K562 (cell line): ENCODE measurements at regions not wholly inside any gene's neighbourhood (a gene's known extent, or its start where the extent isn't known, plus 50 kb on each side); places are given as distances from the start of the nearest gene placed in this dataset.

Source experiments
- ATAC-seq: fragments of 200-7000 bp; cut with Tn5 transposase; 3 replicates; pipeline ENCODE4 v1.9.1; 2020; ENCODE audit warnings: moderate library complexity
- BruUV-seq: library from RNA; stranded (reverse); fragments of 400-500 nt; replicated peaks from 2 replicates; lab custom pipeline; 2021; lab: Mats Ljungman, UMichigan
- CTCF ChIA-PET: fragments of 300-600 bp; formaldehyde crosslinking; extraction: SDS; loops from one replicate; lab custom pipeline; 2021; ENCODE audit warnings: low intra/inter-chr PET ratio; lab: Yijun Ruan, JAX
- POLR2A ChIA-PET: fragments of 300-600, 350-650 bp; sonication (Branson Sonifier 250); formaldehyde crosslinking; extraction: SDS; loops from one replicate; lab custom pipeline; 2021; ENCODE audit warnings: antibody characterized with exemption, inconsistent platforms; lab: Yijun Ruan, JAX
- DNase-seq, 4 experiments: peaks; one replicate each; pipeline versions ENCODE4 v3.0.0 to v3.0.0-alpha.2; 2011 to 2018; ENCODE audit warnings: low spot score in 3 of 4, mixed read lengths in 3 of 4; ENCODE audit errors: extremely low read depth in 1 of 4
- FAIRE-seq: peaks from 2 replicates; lab custom pipeline; 2011; peaks lifted over from hg19 to GRCh38; lab: Jason Lieb, UNC
- H2AFZ ChIP-seq: 2 replicates; pipeline ENCODE4 v1.6.0; 2011; ENCODE audit warnings: low read depth, low read length, control low read depth, inconsistent platforms
- H3K27ac ChIP-seq: fragments of 200-600 bp; 3 replicates; pipeline ENCODE4 v1.8.0; 2011; ENCODE audit warnings: low read depth, mild to moderate bottlenecking, control low read depth, inconsistent platforms, low read length, moderate library complexity, mixed read lengths; ENCODE audit errors: extremely low read depth
- H3K27me3 ChIP-seq, 2 experiments: fragments of 300-600 bp in 1 of 2; 2 replicates in 1 of 2; 3 replicates in 1 of 2; pipeline versions ENCODE4 v1.6.0 to v1.8.0; 2011; ENCODE audit warnings: inconsistent platforms in 2 of 2, low read length in 2 of 2, mild to moderate bottlenecking in 1 of 2, mixed read lengths in 1 of 2, moderate library complexity in 1 of 2; ENCODE audit not compliant: control insufficient read depth in 2 of 2, insufficient read depth in 2 of 2
- H3K36me3 ChIP-seq: fragments of 300-600 bp; 3 replicates; pipeline ENCODE4 v1.8.0; 2011; ENCODE audit warnings: mild to moderate bottlenecking, low read length, inconsistent platforms; ENCODE audit not compliant: control insufficient read depth, insufficient read depth
- H3K4me1 ChIP-seq, 2 experiments: fragments of 200-600 bp in 1 of 2; replicated peaks in 1 of 2; 2 replicates in 1 of 2; 3 replicates in 1 of 2; pipeline versions ENCODE4 v1.5.1 to v1.8.0; 2011; ENCODE audit warnings: inconsistent platforms in 2 of 2, low read length in 2 of 2, mild to moderate bottlenecking in 1 of 2, mixed read lengths in 1 of 2, moderate library complexity in 1 of 2; ENCODE audit not compliant: control insufficient read depth in 2 of 2, insufficient read depth in 2 of 2
- H3K4me2 ChIP-seq: 2 replicates; pipeline ENCODE4 v1.6.1; 2011; ENCODE audit warnings: low read length, control low read depth, inconsistent platforms, mixed read lengths; ENCODE audit not compliant: insufficient read depth
- H3K4me3 ChIP-seq: fragments of 200-600 bp; sonication (generic), shearing (Covaris generic); 2 replicates; pipeline ENCODE4 v1.5.1; 2016; ENCODE audit warnings: control low read depth, inconsistent platforms
- H3K79me2 ChIP-seq: fragments of 200-600 bp; 3 replicates; pipeline ENCODE4 v1.8.0; 2011; ENCODE audit warnings: low read length, inconsistent platforms; ENCODE audit not compliant: control insufficient read depth, insufficient read depth
- H3K9ac ChIP-seq, 2 experiments: 2 replicates each; pipeline versions ENCODE4 v1.6.0 to v1.6.1; 2011; ENCODE audit warnings: low read depth in 2 of 2, low read length in 2 of 2, control low read depth in 1 of 2, inconsistent platforms in 1 of 2, mild to moderate bottlenecking in 1 of 2, mixed read lengths in 1 of 2; ENCODE audit not compliant: insufficient read depth in 1 of 2
- H3K9me1 ChIP-seq: one replicate; pipeline ENCODE4 v1.6.0; 2011; ENCODE audit warnings: inconsistent platforms, mild to moderate bottlenecking, low read length, moderate library complexity; ENCODE audit not compliant: control insufficient read depth, insufficient read depth
- H3K9me3 ChIP-seq: replicated peaks from 2 replicates; pipeline ENCODE4 v1.5.1; 2011; ENCODE audit warnings: low read depth, low read length, inconsistent platforms; ENCODE audit not compliant: control insufficient read depth, insufficient read depth
- H4K20me1 ChIP-seq: replicated peaks from 2 replicates; pipeline ENCODE4 v1.6.1; 2011; ENCODE audit warnings: low read length, inconsistent platforms, mixed read lengths; ENCODE audit not compliant: control insufficient read depth, insufficient read depth
- BCLAF1 ChIP-seq, 2 experiments: fragments of 450-650 bp in 1 of 2; IDR thresholded peaks; 2 replicates each; pipeline ENCODE4 v1.6.1; 2011 to 2017; ENCODE audit warnings: low read depth in 2 of 2, antibody characterized with exemption in 1 of 2, borderline replicate concordance in 1 of 2, low read length in 1 of 2, mild to moderate bottlenecking in 1 of 2, mixed read lengths in 1 of 2; ENCODE audit not compliant: control insufficient read depth in 1 of 2
- FOXP1 ChIP-seq: sonication (generic); formaldehyde crosslinking; IDR thresholded peaks from 2 replicates; pipeline ENCODE4 v1.8.0; 2022; ENCODE audit warnings: mild to moderate bottlenecking, missing genetic modification reagents
- GTF2F1 ChIP-seq: IDR thresholded peaks from 2 replicates; pipeline ENCODE4 v1.6.1; 2011; ENCODE audit warnings: low read depth, low read length, improper control_type of control experiment
- IRF2 ChIP-seq: sonication (generic); formaldehyde crosslinking; IDR thresholded peaks from 2 replicates; pipeline ENCODE4 v1.8.1; 2022; ENCODE audit warnings: mild to moderate bottlenecking, missing genetic modification reagents
- JUND ChIP-seq, 2 experiments: IDR thresholded peaks; 2 replicates in 1 of 2; 3 replicates in 1 of 2; pipeline ENCODE4 v1.6.1; 2011; ENCODE audit warnings: borderline replicate concordance in 2 of 2, low read depth in 2 of 2, low read length in 2 of 2, improper control_type of control experiment in 1 of 2, missing biosample characterization in 1 of 2, missing genetic modification characterization in 1 of 2, missing genetic modification reagents in 1 of 2
- VEZF1 ChIP-seq: fragments of 200-800 bp; sonication (Bioruptor generic); IDR thresholded peaks from 2 replicates; pipeline ENCODE4 v1.6.1; 2017; ENCODE audit warnings: missing genetic modification characterization, missing compliant biosample characterization
- ZBTB40 ChIP-seq, 2 experiments: fragments of 450-650 bp in 1 of 2; sonication (generic) in 1 of 2; formaldehyde crosslinking in 1 of 2; IDR thresholded peaks; 2 replicates each; pipeline versions ENCODE4 v1.7.1 to v1.9.0; 2016 to 2022; ENCODE audit warnings: inconsistent platforms in 1 of 2, mild to moderate bottlenecking in 1 of 2, missing genetic modification reagents in 1 of 2
- WGBS: fragments of 100-300 bp; shearing (Covaris generic); methylation state at CpG from one replicate; pipeline ENCODE4 v1.1.6; 2016; ENCODE audit warnings: low coverage, mixed read lengths; ENCODE audit not compliant: insufficient coverage; ENCODE audit errors: missing lambda C conversion rate; 5-methylcytosine and 5-hydroxymethylcytosine counted together
- in situ Hi-C: fragments of 300-500 bp; cut with MboI; formaldehyde crosslinking; loops from 4 replicates; pipeline ENCODE4 v1.15.0; 2018; ENCODE audit warnings: inconsistent platforms, mixed read lengths
- intact Hi-C: fragments of 100-400 bp; cut with micrococcal nuclease; formaldehyde crosslinking; loops from 2 replicates; pipeline ENCODE4 v1.14.2; 2022

- Histone ChIP-seq H3K9ac (no peak overlapping the region), H4K20me1 (no peaks in the 10 kb centered on the region), H3K27me3 (no peaks in the 10 kb centered on the region), H3K4me3 (no peak overlapping the region), H3K27ac (no peak overlapping the region), H3K9me3 (no peaks in the 10 kb centered on the region), H3K4me1 (no peaks in the 10 kb centered on the region), H3K9me1 (no peaks in the 10 kb centered on the region), H2AFZ (no peak overlapping the region), H3K79me2 (no peaks in the 10 kb centered on the region), H3K36me3 (no peaks in the 10 kb centered on the region), H3K4me2 (no peak overlapping the region)
- BruUV-seq: no TSS peak
- ChIA-PET CTCF (no interaction called here), POLR2A (no interaction called here)
- no peak for ATAC-seq
- intact Hi-C loops: no loop called here
- in situ Hi-C loops: no loop called here
- no peak for DNase-seq
- no peak for FAIRE-seq
- 2% methylated on average over 4 of the region's 5 CpGs for WGBS
- TF ChIP-seq IRF2 (CRISPR knock-in tag): no peak
- TF ChIP-seq GTF2F1: no peak
- no peak for TF ChIP-seq BCLAF1 (IDR thresholded peaks at IDR 0.05; ENCODE audit: borderline replicate concordance in 1 of 2, control insufficient read depth in 1 of 2, low read depth in 2 of 2, low read length in 1 of 2)
- no peak for TF ChIP-seq VEZF1 (CRISPR knock-in tag)
- TF ChIP-seq ZBTB40 (IDR thresholded peaks at IDR 0.05): no peak
- TF ChIP-seq ZBTB40 (CRISPR knock-in tag; IDR thresholded peaks at IDR 0.05): no peak
- no peak for TF ChIP-seq FOXP1 (CRISPR knock-in tag)
- no peak for TF ChIP-seq JUND (IDR thresholded peaks at IDR 0.05; ENCODE audit: borderline replicate concordance, low read depth, low read length)
- TF ChIP-seq JUND (tag; IDR thresholded peaks at IDR 0.05; ENCODE audit: borderline replicate concordance, low read depth, low read length): no peak
Measured at GRCh38 chr13:70527599-70527998, 419.3 kb upstream of the KLHL1 start.
